ENCODE measurements at regions not wholly inside any gene's neighbourhood (a gene's known extent, or its start where the extent isn't known, plus 50 kb on each side); places are given as distances from the start of the nearest gene placed in this dataset.

- H3K27me3 ChIP-seq (ENCODE audit: control insufficient read depth, insufficient read depth, low read length): no peaks in the 10 kb centered on the region
- no peak for ATAC-seq
- no peaks in the 10 kb centered on the region for H3K4me1 ChIP-seq (ENCODE audit: control insufficient read depth, insufficient read depth, low read length)
- no peak overlapping the region for H3K27ac ChIP-seq (ENCODE audit: low read length)
- DNase-seq (ENCODE audit: low read depth, low spot score): no peak
- TF ChIP-seq SIN3A (IDR thresholded peaks at IDR 0.05; ENCODE audit: borderline replicate concordance, insufficient read depth, low read depth, low read length): no peak
- TF ChIP-seq TCF7L2 (IDR thresholded peaks at IDR 0.05; ENCODE audit: low read depth, low read length): no peak
- no peak for TF ChIP-seq POLR2AphosphoS5 (IDR thresholded peaks at IDR 0.05; ENCODE audit: low read depth, low read length)
- TF ChIP-seq REST (IDR thresholded peaks at IDR 0.05; ENCODE audit: insufficient read depth in 1 of 2, low read depth in 2 of 2, low read length in 1 of 2): no peak
- no peak for TF ChIP-seq CTCF (IDR thresholded peaks at IDR 0.05)
- H3K4me3 ChIP-seq (ENCODE audit: low read depth in 2 of 2, low read length in 2 of 2): no peak overlapping the region
- BruUV-seq (replicated peaks): no TSS peak
- H3K9me3 ChIP-seq (ENCODE audit: control insufficient read depth, insufficient read depth, low read depth, low read length): no peaks in the 10 kb centered on the region
- H3K36me3 ChIP-seq (ENCODE audit: control insufficient read depth, insufficient read depth, low read length): no peaks in the 10 kb centered on the region
- POLR2A ChIA-PET: no interaction called here
- CTCF ChIA-PET: no interaction called here
- intact Hi-C loops (cut with micrococcal nuclease; ENCODE audit: unreplicated experiment) (no loop called here), in situ Hi-C loops (cut with HindIII; ENCODE audit: low pct_unique_long_range_greater_than_20kb, low sequenced_read_pairs) (no loop called here)
These were observed 306.2 kb upstream of the ATP11B start for GRCh38 chr3:182487143-182487542.

- no peaks in the 10 kb centered on the region for H3K4me1 ChIP-seq (ENCODE audit: control insufficient read depth, insufficient read depth, low read length)
- no peak for TF ChIP-seq SIN3A (IDR thresholded peaks at IDR 0.05; ENCODE audit: borderline replicate concordance, insufficient read depth, low read depth, low read length)
- no peak for TF ChIP-seq REST (IDR thresholded peaks at IDR 0.05; ENCODE audit: insufficient read depth in 1 of 2, low read depth in 2 of 2, low read length in 1 of 2)
- no peak for TF ChIP-seq POLR2AphosphoS5 (IDR thresholded peaks at IDR 0.05; ENCODE audit: low read depth, low read length)
- TF ChIP-seq CTCF (IDR thresholded peaks at IDR 0.05): no peak
- TF ChIP-seq TCF7L2 (IDR thresholded peaks at IDR 0.05; ENCODE audit: low read depth, low read length): no peak
- no peaks in the 10 kb centered on the region for H3K27me3 ChIP-seq (ENCODE audit: control insufficient read depth, insufficient read depth, low read length)
- H3K36me3 ChIP-seq (ENCODE audit: control insufficient read depth, insufficient read depth, low read length): no peaks in the 10 kb centered on the region
- no peaks in the 10 kb centered on the region for H3K9me3 ChIP-seq (ENCODE audit: control insufficient read depth, insufficient read depth, low read depth, low read length)
- H3K27ac ChIP-seq (ENCODE audit: low read length): no peak overlapping the region
- DNase-seq (ENCODE audit: low read depth, low spot score) (no peak), ATAC-seq (no peak)
- intact Hi-C loops (cut with micrococcal nuclease; ENCODE audit: unreplicated experiment) (no loop called here), in situ Hi-C loops (cut with HindIII; ENCODE audit: low pct_unique_long_range_greater_than_20kb, low sequenced_read_pairs) (no loop called here)
- no TSS peak for BruUV-seq (replicated peaks)
- H3K4me3 ChIP-seq (ENCODE audit: low read depth in 2 of 2, low read length in 2 of 2): no peak overlapping the region
- ChIA-PET CTCF (no interaction called here), POLR2A (no interaction called here)
These were observed 305.7 kb upstream of the ATP11B start for GRCh38 chr3:182487611-182488010.

All from Panc1 (cell line).